Activated CD4-positive, alpha-beta T cell treated with anti-CD3 and anti-CD28 coated beads for 36 hours (primary cell): ENCODE measurements at regions not wholly inside any gene's neighbourhood (a gene's known extent, or its start where the extent isn't known, plus 50 kb on each side); places are given as distances from the start of the nearest gene placed in this dataset.

ENCODE experiments used
- ATAC-seq: fragments of 200-7000 bp; cut with Tn5 transposase; one replicate; pipeline ENCODE4 v1.10.0; 2021; ENCODE audit warnings: mild to moderate bottlenecking, moderate library complexity
- CTCF ChIA-PET: fragments of 350-600 bp; sonication (Branson Sonifier 250); formaldehyde crosslinking; loops from one replicate; lab custom pipeline; 2021; ENCODE audit warnings: antibody characterized with exemption; lab: Charles Lee
- POLR2A ChIA-PET: fragments of 350-600 bp; sonication (Branson Sonifier 250); formaldehyde crosslinking; loops from one replicate; lab custom pipeline; 2021; ENCODE audit warnings: antibody characterized with exemption, inconsistent platforms; lab: Charles Lee
- DNase-seq: peaks from one replicate; pipeline ENCODE4 v3.0.0-alpha.2; 2020
- H3K27ac Mint-ChIP-seq: one replicate; pipeline ENCODE4 v1.8.0; 2021; ENCODE audit warnings: mixed read lengths
- H3K27me3 Mint-ChIP-seq: one replicate; pipeline ENCODE4 v1.8.0; 2021; ENCODE audit warnings: mixed read lengths
- H3K36me3 Mint-ChIP-seq: one replicate; pipeline ENCODE4 v1.8.0; 2021; ENCODE audit warnings: low read depth, mixed read lengths
- H3K4me1 Mint-ChIP-seq: one replicate; pipeline ENCODE4 v1.8.0; 2021; ENCODE audit warnings: mixed read lengths
- H3K4me3 Mint-ChIP-seq: one replicate; pipeline ENCODE4 v1.8.0; 2021; ENCODE audit warnings: mild to moderate bottlenecking, moderate library complexity, mixed read lengths
- H3K9me3 Mint-ChIP-seq: one replicate; pipeline ENCODE4 v1.8.0; 2021; ENCODE audit warnings: low read depth, mixed read lengths
- intact Hi-C, 2 experiments: fragments of 100-400 bp; cut with DNase I in 1 of 2; cut with micrococcal nuclease in 1 of 2; formaldehyde crosslinking; loops; one replicate each; pipeline versions ENCODE4 v1.14.2 to v1.15.1; 2022 to 2024; cut with DNase I, micrococcal nuclease

- Mint-ChIP-seq H3K27me3 (no peaks in the 10 kb centered on the region), H3K9me3 (no peaks in the 10 kb centered on the region), H3K27ac (no peak overlapping the region), H3K4me3 (no peak overlapping the region), H3K4me1 (no peaks in the 10 kb centered on the region), H3K36me3 (no peaks in the 10 kb centered on the region)
- ChIA-PET CTCF (interaction anchor here (0.6 kb wide), 1 partner anchor 1714 kb away, joined by 3 read pairs; no protein-coding TSS in a partner anchor), POLR2A (no interaction called here)
- ATAC-seq = no peak
- intact Hi-C loops = no loop called here
- DNase-seq = no peak
Observed at GRCh38 chr6:167570460-167571400, 245.8 kb downstream of the TTLL2 start.

GRCh38 chr6:167571550-167571949 is 246.7 kb downstream of the TTLL2 start:
- POLR2A ChIA-PET = no interaction called here
- no peaks in the 10 kb centered on the region for H3K9me3 Mint-ChIP-seq
- intact Hi-C loops = no loop called here
- no peak overlapping the region for H3K27ac Mint-ChIP-seq
- DNase-seq = no peak
- CTCF ChIA-PET = no interaction called here
- no peaks in the 10 kb centered on the region for H3K36me3 Mint-ChIP-seq
- ATAC-seq = no peak
- no peak overlapping the region for H3K4me3 Mint-ChIP-seq
- no peaks in the 10 kb centered on the region for H3K27me3 Mint-ChIP-seq
- no peaks in the 10 kb centered on the region for H3K4me1 Mint-ChIP-seq

DNA sequence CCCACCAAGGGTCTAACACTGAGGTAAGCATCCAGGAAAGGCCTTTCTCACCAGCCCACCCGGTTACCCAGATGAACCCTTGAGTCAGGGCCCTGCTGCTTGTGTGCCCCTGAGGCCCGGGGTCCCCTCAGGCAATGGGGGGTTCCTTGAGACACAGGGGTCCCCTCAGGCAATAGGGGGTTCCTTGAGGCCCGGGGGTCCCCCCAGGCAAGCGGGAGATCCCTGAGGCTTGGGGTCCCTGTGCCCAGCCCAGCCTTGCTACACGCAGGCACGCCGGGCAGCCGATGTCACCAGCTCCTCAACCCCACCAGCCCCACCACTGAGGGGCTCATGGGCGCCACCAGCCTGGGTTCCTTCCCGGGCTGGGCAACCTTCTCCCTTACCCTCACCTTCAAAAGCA is 247.2 kb downstream of the TTLL2 start:
- DNase-seq (no peak), ATAC-seq (no peak)
- no peak overlapping the region for H3K4me3 Mint-ChIP-seq
- H3K9me3 Mint-ChIP-seq = no peaks in the 10 kb centered on the region
- H3K36me3 Mint-ChIP-seq = no peaks in the 10 kb centered on the region
- intact Hi-C loops = no loop called here
- ChIA-PET CTCF (interaction anchor here (0.6 kb wide), 1 partner anchor 125 kb away, joined by 3 read pairs; no protein-coding TSS in a partner anchor), POLR2A (no interaction called here)
- no peaks in the 10 kb centered on the region for H3K4me1 Mint-ChIP-seq
- no peak overlapping the region for H3K27ac Mint-ChIP-seq
- H3K27me3 Mint-ChIP-seq = no peaks in the 10 kb centered on the region

DNA sequence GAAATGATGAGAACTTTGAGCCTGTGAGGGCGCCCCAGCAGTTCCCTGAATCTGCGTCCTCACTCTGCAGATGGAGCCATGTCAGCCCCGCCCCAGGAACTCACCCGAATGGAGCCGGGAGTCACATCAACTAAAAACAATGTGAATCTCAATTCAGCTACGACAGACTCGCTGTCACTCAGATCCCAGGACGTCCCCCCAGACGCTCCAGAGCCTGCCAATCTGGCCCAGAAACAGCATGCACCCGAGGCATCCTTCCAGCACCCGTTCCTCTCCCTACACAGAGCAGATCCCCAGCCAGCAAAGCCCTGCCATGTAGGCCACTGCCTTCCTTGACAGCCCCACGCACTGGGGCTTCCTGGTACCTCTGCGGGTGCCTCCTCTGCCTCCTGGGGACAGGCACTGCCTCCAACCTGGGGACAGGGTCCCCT is 248.0 kb downstream of the TTLL2 start:
- Mint-ChIP-seq H3K27ac (no peak overlapping the region), H3K36me3 (no peaks in the 10 kb centered on the region), H3K27me3 (peaks cover 2% of the 10 kb centered on the region), H3K9me3 (no peaks in the 10 kb centered on the region), H3K4me3 (no peak overlapping the region), H3K4me1 (no peaks in the 10 kb centered on the region)
- DNase-seq (no peak), ATAC-seq (no peak)
- CTCF ChIA-PET = interaction anchor here (0.6 kb wide), 1 partner anchor 126 kb away, joined by 3 read pairs; no protein-coding TSS in a partner anchor
- intact Hi-C loops = no loop called here
- POLR2A ChIA-PET = no interaction called here

GRCh38 chr6:167573461-167574215 is 248.8 kb downstream of the TTLL2 start:
- Mint-ChIP-seq H3K27ac (no peak overlapping the region), H3K27me3 (peaks cover 2% of the 10 kb centered on the region), H3K4me1 (no peaks in the 10 kb centered on the region), H3K36me3 (no peaks in the 10 kb centered on the region), H3K4me3 (no peak overlapping the region), H3K9me3 (no peaks in the 10 kb centered on the region)
- ATAC-seq (no peak), DNase-seq (no peak)
- CTCF ChIA-PET = interaction anchor here (0.6 to 1.2 kb wide), 2 partner anchors 42 to 269 kb away, joined by 3 read pairs; no protein-coding TSS in a partner anchor
- POLR2A ChIA-PET = no interaction called here
- intact Hi-C loops = no loop called here

GRCh38 chr6:167574431-167575151 is 249.7 kb downstream of the TTLL2 start:
- POLR2A ChIA-PET = no interaction called here

GRCh38 chr6:167575158-167575696 is 250.3 kb downstream of the TTLL2 start:
- H3K4me3 Mint-ChIP-seq = no peak overlapping the region
- ChIA-PET CTCF (interaction anchor here (1.2 kb wide), 1 partner anchor 44 kb away, joined by 3 read pairs; no protein-coding TSS in a partner anchor), POLR2A (no interaction called here)
- intact Hi-C loops = no loop called here
- no peak overlapping the region for H3K27ac Mint-ChIP-seq
- H3K36me3 Mint-ChIP-seq = no peaks in the 10 kb centered on the region
- peaks cover 5% of the 10 kb centered on the region for H3K27me3 Mint-ChIP-seq
- H3K4me1 Mint-ChIP-seq = no peaks in the 10 kb centered on the region
- ATAC-seq = no peak
- DNase-seq = no peak
- no peaks in the 10 kb centered on the region for H3K9me3 Mint-ChIP-seq

More at GRCh38 chr6:167574431-167575151, 249.7 kb downstream of the TTLL2 start:
- ATAC-seq (no peak), DNase-seq (no peak)
- no peaks in the 10 kb centered on the region for H3K36me3 Mint-ChIP-seq
- no peaks in the 10 kb centered on the region for H3K9me3 Mint-ChIP-seq
- H3K4me1 Mint-ChIP-seq = no peaks in the 10 kb centered on the region
- intact Hi-C loops = no loop called here
- H3K27ac Mint-ChIP-seq = no peak overlapping the region
- peaks cover 4% of the 10 kb centered on the region for H3K27me3 Mint-ChIP-seq
- CTCF ChIA-PET = interaction anchor here (0.6 to 1.2 kb wide), 2 partner anchors 43 to 270 kb away, joined by 3 read pairs; no protein-coding TSS in a partner anchor
- no peak overlapping the region for H3K4me3 Mint-ChIP-seq

GRCh38 chr6:167576050-167576741 is 250.5 kb upstream of the AFDN start:
- H3K27me3 Mint-ChIP-seq = peaks cover 7% of the 10 kb centered on the region
- ChIA-PET POLR2A (no interaction called here), CTCF (no interaction called here)
- H3K9me3 Mint-ChIP-seq = no peaks in the 10 kb centered on the region
- no peaks in the 10 kb centered on the region for H3K36me3 Mint-ChIP-seq
- no peak for DNase-seq
- intact Hi-C loops = no loop called here
- H3K27ac Mint-ChIP-seq = no peak overlapping the region
- H3K4me1 Mint-ChIP-seq = no peaks in the 10 kb centered on the region
- ATAC-seq = no peak
- H3K4me3 Mint-ChIP-seq = no peak overlapping the region

GRCh38 chr6:167576828-167577503 is 249.7 kb upstream of the AFDN start:
- no peak overlapping the region for H3K4me3 Mint-ChIP-seq
- no peaks in the 10 kb centered on the region for H3K36me3 Mint-ChIP-seq
- intact Hi-C loops = no loop called here
- POLR2A ChIA-PET = no interaction called here
- peaks cover 7% of the 10 kb centered on the region for H3K27me3 Mint-ChIP-seq
- CTCF ChIA-PET = no interaction called here
- H3K4me1 Mint-ChIP-seq = no peaks in the 10 kb centered on the region
- ATAC-seq = no peak
- H3K27ac Mint-ChIP-seq = no peak overlapping the region
- DNase-seq = no peak
- H3K9me3 Mint-ChIP-seq = no peaks in the 10 kb centered on the region

GRCh38 chr6:167577891-167578361 is 248.8 kb upstream of the AFDN start:
- no peaks in the 10 kb centered on the region for H3K36me3 Mint-ChIP-seq
- ChIA-PET CTCF (no interaction called here), POLR2A (no interaction called here)
- peaks cover 4% of the 10 kb centered on the region for H3K9me3 Mint-ChIP-seq
- ATAC-seq = no peak
- peaks cover 7% of the 10 kb centered on the region for H3K27me3 Mint-ChIP-seq
- H3K27ac Mint-ChIP-seq = no peak overlapping the region
- H3K4me3 Mint-ChIP-seq = no peak overlapping the region
- no peaks in the 10 kb centered on the region for H3K4me1 Mint-ChIP-seq
- intact Hi-C loops = no loop called here
- DNase-seq = no peak
